Heart left ventricle (tissue), 16 donors: ENCODE measurements at regions not wholly inside any gene's neighbourhood (a gene's known extent, or its start where the extent isn't known, plus 50 kb on each side); places are given as distances from the start of the nearest gene placed in this dataset.

Experiments used
- ATAC-seq, 4 donors: fragments of 200-7000 bp; cut with Tn5 transposase; one replicate each; pipeline ENCODE4 v1.9.1; 2020 to 2022; ENCODE audit warnings: moderate library complexity in 4 of 4, mild to moderate bottlenecking in 3 of 4, moderate number of reproducible peaks in 1 of 4
- DNase-seq, 5 donors: peaks; one replicate each; pipeline ENCODE4 v3.0.0-alpha.2; 2020
- H3K27ac ChIP-seq, 12 donors: fragments of 200-600 bp; sonication (generic) in 4 of 12; one replicate each; pipeline versions ENCODE4 v1.5.0 to v1.8.0; 2016 to 2022; ENCODE audit warnings: mild to moderate bottlenecking in 2 of 12
- H3K27me3 ChIP-seq, 9 donors: fragments of 200-600 bp; sonication (generic) in 2 of 9; one replicate each; pipeline versions ENCODE4 v1.5.1 to v1.8.0; 2016 to 2022; ENCODE audit warnings: mild to moderate bottlenecking in 3 of 9
- H3K36me3 ChIP-seq, 9 donors: fragments of 200-600 bp; sonication (generic) in 2 of 9; one replicate each; pipeline versions ENCODE4 v1.5.0 to v1.8.0; 2018 to 2022; ENCODE audit warnings: mild to moderate bottlenecking in 2 of 9
- H3K4me1 ChIP-seq, 12 donors: fragments of 200-600 bp; sonication (generic) in 4 of 12; one replicate each; pipeline versions ENCODE4 v1.5.0 to v1.8.0; 2016 to 2022; ENCODE audit warnings: mild to moderate bottlenecking in 3 of 12
- H3K4me3 ChIP-seq, 12 donors: fragments of 200-600 bp; sonication (generic) in 4 of 12; one replicate each; pipeline versions ENCODE4 v1.5.0 to v1.8.0; 2017 to 2022; ENCODE audit warnings: mild to moderate bottlenecking in 9 of 12, moderate library complexity in 4 of 12
- H3K9me3 ChIP-seq, 12 donors: fragments of 200-600 bp; sonication (generic) in 4 of 12; one replicate each; pipeline versions ENCODE4 v1.5.0 to v1.8.0; 2016 to 2022; ENCODE audit warnings: mild to moderate bottlenecking in 1 of 12
- CTCF ChIP-seq, 12 donors: fragments of 200-600 bp; sonication (generic) in 4 of 12; IDR thresholded peaks; one replicate each; pipeline versions ENCODE4 v1.5.0 to v1.8.0; 2018 to 2022; ENCODE audit warnings: antibody characterized with exemption in 12 of 12, mild to moderate bottlenecking in 5 of 12
- POLR2A ChIP-seq, 2 donors: fragments of 450-650 bp; IDR thresholded peaks; one replicate each; pipeline ENCODE4 v1.6.1; 2017; ENCODE audit warnings: antibody characterized with exemption in 2 of 2, mild to moderate bottlenecking in 2 of 2, moderate library complexity in 2 of 2
- WGBS, 4 donors: extraction: QIAGEN DNeasy Blood & Tissue Kit in 2 of 4; methylation state at CpG; one replicate each; pipeline versions ENCODE4 v1.1.5 to v1.1.7; 2013 to 2018; 5-methylcytosine and 5-hydroxymethylcytosine counted together
- intact Hi-C, 10 donors: fragments of 100-400 bp; cut with DNase I; formaldehyde crosslinking; loops; one replicate each; pipeline versions ENCODE4 v1.11.1 to v1.14.2; 2022
- donor health status: ischemic (EF 13 %, LVEDD 7.1; RV severe dilation, severe dysfunction).
- donor health status: healthy with polysubstance abuse.
- donor health status: DM: no; HTN: yes; CAD: no.
- donor health status: DM: no; HTN: no; CAD: no.
- donor health status: ischemic (EF 25% LVEDD 6.9; RV normal size, moderate dysfunction).
- donor health status: ischemic (EF 25% LVEDD 5.7; RV mildly dilated, moderate dysfunction).
- donor health status: healthy.
- donor health status: DM: yes; HTN: yes; CAD: no.
- donor health status: ischemic (EF 35%, LVEDD 5.7; RV mildly dilated, moderate dysfunction).
- donor health status: nonischemic (EF 11% LVEDD 7.7; RV severe dilation, severe dysfunction).
- donor health status: DM: yes; HTN: yes; CAD: no.
- donor health status: PGD.
- donor health status: ischemic (EF 29% LVEDD 5.4; RV normal size, mild dysfunction).
- donor health status: nonischemic (EF 23%, LVEDD 6.1; RV moderate dilation, normal function).

GRCh38 chr13:73479856-73480255 lies 421.1 kb downstream of the KLF5 start:
- Histone ChIP-seq H3K4me1 (no peaks in the 10 kb centered on the region), H3K27ac (no peak overlapping the region), H3K9me3 (no peaks in the 10 kb centered on the region), H3K27me3 (no peaks in the 10 kb centered on the region), H3K4me3 (no peak overlapping the region), H3K36me3 (no peaks in the 10 kb centered on the region)
- intact Hi-C loops: no loop called here
- TF ChIP-seq POLR2A (IDR thresholded peaks at IDR 0.05) (no peak), CTCF (IDR thresholded peaks at IDR 0.05) (no peak)
- DNase-seq (no peak), ATAC-seq (no peak)
- WGBS, 4 donors: 70 to 89% (median 79%) methylated on average over 1 of the region's 1 CpG

DNA sequence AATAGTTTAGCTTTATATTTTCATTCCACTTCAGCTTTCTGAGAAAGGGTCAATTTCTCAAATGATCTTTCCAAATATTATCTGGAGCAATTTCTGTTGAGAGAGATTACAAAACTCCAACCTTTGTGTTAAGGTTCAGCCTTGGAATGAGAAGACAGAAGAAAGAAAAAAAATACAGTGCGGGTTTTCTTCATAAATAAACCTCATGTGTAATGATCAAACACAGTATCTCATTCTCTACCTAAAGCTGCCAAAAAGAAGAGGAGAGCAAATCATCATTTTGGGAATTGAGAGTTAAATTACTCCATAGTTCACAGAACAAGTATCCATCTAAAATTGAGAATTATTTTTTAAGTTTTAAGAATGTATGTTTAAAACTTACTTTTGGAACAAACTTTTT lies 420.5 kb downstream of the KLF5 start:
- no peak overlapping the region for H3K27ac ChIP-seq
- no peaks in the 10 kb centered on the region for H3K4me1 ChIP-seq
- TF ChIP-seq POLR2A (IDR thresholded peaks at IDR 0.05) (no peak), CTCF (IDR thresholded peaks at IDR 0.05) (no peak)
- no peak for DNase-seq
- H3K36me3 ChIP-seq: no peaks in the 10 kb centered on the region
- WGBS, 4 donors: 78 to 92% (median 87%) methylated on average over 1 of the region's 1 CpG
- no peak for ATAC-seq
- H3K4me3 ChIP-seq: no peak overlapping the region
- intact Hi-C loops: no loop called here
- H3K27me3 ChIP-seq: no peaks in the 10 kb centered on the region
- H3K9me3 ChIP-seq: no peaks in the 10 kb centered on the region

DNA sequence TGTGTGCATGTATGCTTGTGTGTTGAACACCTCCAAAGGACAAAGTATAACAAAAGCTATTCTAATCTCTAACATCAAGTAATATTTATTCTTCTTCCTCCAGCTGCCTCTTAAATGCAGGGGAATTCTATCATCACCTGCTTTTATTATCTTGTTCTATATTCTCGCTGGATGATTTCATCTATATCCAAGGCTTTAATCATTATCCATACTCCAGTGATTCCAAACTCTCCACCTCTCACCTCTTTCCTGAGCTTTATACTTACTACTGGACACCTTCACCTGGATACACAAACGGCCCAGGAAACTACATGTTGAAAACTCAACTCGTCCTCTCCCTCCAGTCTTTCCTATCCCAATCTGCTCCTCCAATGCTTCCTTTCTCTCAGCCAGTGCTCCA lies 418.6 kb downstream of the KLF5 start:
- intact Hi-C loops: no loop called here
- 81 to 87% (median 83%) methylated on average over 3 of the region's 3 CpGs for whole genome bisulfite sequencing, 4 donors
- Histone ChIP-seq H3K4me3 (no peak overlapping the region), H3K4me1 (no peaks in the 10 kb centered on the region), H3K27ac (no peak overlapping the region), H3K9me3 (no peaks in the 10 kb centered on the region), H3K27me3 (no peaks in the 10 kb centered on the region), H3K36me3 (no peaks in the 10 kb centered on the region)
- TF ChIP-seq CTCF (IDR thresholded peaks at IDR 0.05) (no peak), POLR2A (IDR thresholded peaks at IDR 0.05) (no peak)
- ATAC-seq (no peak), DNase-seq (no peak)

GRCh38 chr13:73473016-73473415 lies 414.2 kb downstream of the KLF5 start:
- intact Hi-C loops: no loop called here
- TF ChIP-seq POLR2A (IDR thresholded peaks at IDR 0.05): no peak
- TF ChIP-seq CTCF (IDR thresholded peaks at IDR 0.05): no peak
- WGBS, 4 donors: 51 to 65% (median 61%) methylated on average over 2 of the region's 2 CpGs
- no peak overlapping the region for H3K4me3 ChIP-seq
- H3K27me3 ChIP-seq: no peaks in the 10 kb centered on the region
- DNase-seq: no peak
- no peaks in the 10 kb centered on the region for H3K4me1 ChIP-seq
- peak in 1 of 4 donors; percentile 67 for ATAC-seq
- H3K27ac ChIP-seq: no peak overlapping the region
- H3K9me3 ChIP-seq: no peaks in the 10 kb centered on the region
- no peaks in the 10 kb centered on the region for H3K36me3 ChIP-seq
